ENCODE measurements at regions not wholly inside any gene's neighbourhood (a gene's known extent, or its start where the extent isn't known, plus 50 kb on each side); places are given as distances from the start of the nearest gene placed in this dataset.

GRCh38 chr2:45303417-45304202 is 294.4 kb upstream of the SIX2 start:
- ATAC-seq = no peak
- TF ChIP-seq CREB5 (CRISPR knock-in tag; IDR thresholded peaks at IDR 0.05; ENCODE audit: low read depth) = no peak
- TF ChIP-seq PATZ1 (CRISPR knock-in tag; IDR thresholded peaks at IDR 0.05; ENCODE audit: borderline replicate concordance) = no peak
- no peak for TF ChIP-seq ESRRG (CRISPR knock-in tag; IDR thresholded peaks at IDR 0.05)
- TF ChIP-seq RARB (CRISPR knock-in tag; IDR thresholded peaks at IDR 0.05) = no peak
- TF ChIP-seq ZC3H10 (CRISPR knock-in tag; IDR thresholded peaks at IDR 0.05) = no peak
- TF ChIP-seq ZFP30 (CRISPR knock-in tag; IDR thresholded peaks at IDR 0.05) = no peak
- no peak for TF ChIP-seq ZFP3 (CRISPR knock-in tag; IDR thresholded peaks at IDR 0.05)
- no peak for TF ChIP-seq SNAI2 (CRISPR knock-in tag; IDR thresholded peaks at IDR 0.05)

- TF ChIP-seq ZC3H10 (CRISPR knock-in tag; IDR thresholded peaks at IDR 0.05) (no peak), GLIS3 (CRISPR knock-in tag; IDR thresholded peaks at IDR 0.05) (no peak), ZNF70 (CRISPR knock-in tag; IDR thresholded peaks at IDR 0.05) (no peak), CREB5 (CRISPR knock-in tag; IDR thresholded peaks at IDR 0.05; ENCODE audit: low read depth) (no peak), OSR1 (CRISPR knock-in tag; IDR thresholded peaks at IDR 0.05) (no peak), RARB (CRISPR knock-in tag; IDR thresholded peaks at IDR 0.05) (no peak), CSDC2 (CRISPR knock-in tag; IDR thresholded peaks at IDR 0.05) (no peak), ZNF565 (CRISPR knock-in tag; conservative IDR thresholded peaks at IDR 0.05; ENCODE audit: low read depth) (no peak), ZFP30 (CRISPR knock-in tag; IDR thresholded peaks at IDR 0.05) (no peak), SNAI2 (CRISPR knock-in tag; IDR thresholded peaks at IDR 0.05) (no peak), TCF4 (CRISPR knock-in tag; IDR thresholded peaks at IDR 0.05; ENCODE audit: borderline replicate concordance) (no peak), TOX (CRISPR knock-in tag; IDR thresholded peaks at IDR 0.05; ENCODE audit: borderline replicate concordance) (no peak), POU6F1 (CRISPR knock-in tag; IDR thresholded peaks at IDR 0.05; ENCODE audit: borderline replicate concordance, low read depth) (no peak), ESRRG (CRISPR knock-in tag; IDR thresholded peaks at IDR 0.05) (no peak)
- ATAC-seq = no peak
These were observed 292.3 kb upstream of the SIX2 start for GRCh38 chr2:45301307-45302277.

- ATAC-seq = no peak
- TF ChIP-seq TSHZ2 (CRISPR knock-in tag; IDR thresholded peaks at IDR 0.05) (no peak), TOX (CRISPR knock-in tag; IDR thresholded peaks at IDR 0.05; ENCODE audit: borderline replicate concordance) (no peak), ZC3H10 (CRISPR knock-in tag; IDR thresholded peaks at IDR 0.05) (no peak), OSR1 (CRISPR knock-in tag; IDR thresholded peaks at IDR 0.05) (no peak), POU6F1 (CRISPR knock-in tag; IDR thresholded peaks at IDR 0.05; ENCODE audit: borderline replicate concordance, low read depth) (no peak), RARB (CRISPR knock-in tag; IDR thresholded peaks at IDR 0.05) (no peak), ZNF8 (CRISPR knock-in tag; IDR thresholded peaks at IDR 0.05) (no peak), ESRRG (CRISPR knock-in tag; IDR thresholded peaks at IDR 0.05) (no peak), CSRNP3 (CRISPR knock-in tag; IDR thresholded peaks at IDR 0.05) (no peak), TCF4 (CRISPR knock-in tag; IDR thresholded peaks at IDR 0.05; ENCODE audit: borderline replicate concordance) (no peak), ISL1 (CRISPR knock-in tag; IDR thresholded peaks at IDR 0.05) (no peak), GLIS3 (CRISPR knock-in tag; IDR thresholded peaks at IDR 0.05) (no peak)
These were observed 290.9 kb upstream of the SIX2 start for GRCh38 chr2:45300026-45300750.
